HCT116 (cell line): ENCODE measurements at regions not wholly inside any gene's neighbourhood (a gene's known extent, or its start where the extent isn't known, plus 50 kb on each side); places are given as distances from the start of the nearest gene placed in this dataset.

Source experiments
- EZH2 ChIP-seq: fragments of 200-600 bp; sonication (generic); IDR thresholded peaks from 2 replicates; pipeline ENCODE4 v1.6.1; 2017; ENCODE audit warnings: antibody characterized with exemption, mixed run types
- TF ChIP-seq, protein P1 (sequence below), 3 experiments: fragments of 200-600 bp in 1 of 3; sonication (generic) in 1 of 3; IDR thresholded peaks in 2 of 3; conservative IDR thresholded peaks in 1 of 3; 2 replicates each; pipeline ENCODE4 v1.5.1; 2012 to 2017; ENCODE audit warnings: low read depth in 2 of 3, low read length in 2 of 3, antibody characterized with exemption in 1 of 3, borderline replicate concordance in 1 of 3, control low read depth in 1 of 3, mild to moderate bottlenecking in 1 of 3, mixed read lengths in 1 of 3, mixed run types in 1 of 3, moderate library complexity in 1 of 3; ENCODE audit not compliant: insufficient read depth in 1 of 3

- TF ChIP-seq, protein P1, sequence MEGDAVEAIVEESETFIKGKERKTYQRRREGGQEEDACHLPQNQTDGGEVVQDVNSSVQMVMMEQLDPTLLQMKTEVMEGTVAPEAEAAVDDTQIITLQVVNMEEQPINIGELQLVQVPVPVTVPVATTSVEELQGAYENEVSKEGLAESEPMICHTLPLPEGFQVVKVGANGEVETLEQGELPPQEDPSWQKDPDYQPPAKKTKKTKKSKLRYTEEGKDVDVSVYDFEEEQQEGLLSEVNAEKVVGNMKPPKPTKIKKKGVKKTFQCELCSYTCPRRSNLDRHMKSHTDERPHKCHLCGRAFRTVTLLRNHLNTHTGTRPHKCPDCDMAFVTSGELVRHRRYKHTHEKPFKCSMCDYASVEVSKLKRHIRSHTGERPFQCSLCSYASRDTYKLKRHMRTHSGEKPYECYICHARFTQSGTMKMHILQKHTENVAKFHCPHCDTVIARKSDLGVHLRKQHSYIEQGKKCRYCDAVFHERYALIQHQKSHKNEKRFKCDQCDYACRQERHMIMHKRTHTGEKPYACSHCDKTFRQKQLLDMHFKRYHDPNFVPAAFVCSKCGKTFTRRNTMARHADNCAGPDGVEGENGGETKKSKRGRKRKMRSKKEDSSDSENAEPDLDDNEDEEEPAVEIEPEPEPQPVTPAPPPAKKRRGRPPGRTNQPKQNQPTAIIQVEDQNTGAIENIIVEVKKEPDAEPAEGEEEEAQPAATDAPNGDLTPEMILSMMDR (IDR thresholded peaks at IDR 0.05 in 2 of 3, conservative IDR thresholded peaks at IDR 0.05 in 1 of 3; ENCODE audit: borderline replicate concordance in 1 of 3, insufficient read depth in 1 of 3, low read depth in 2 of 3, low read length in 2 of 3), result no peak
- no peak for TF ChIP-seq EZH2
Measured at GRCh38 chr13:46947425-46948191, 50.8 kb upstream of the HTR2A start (continued).
